ENCODE measurements at regions not wholly inside any gene's neighbourhood (a gene's known extent, or its start where the extent isn't known, plus 50 kb on each side); places are given as distances from the start of the nearest gene placed in this dataset.

GRCh38 chr5:118320121-118320520 is 668.2 kb downstream of the DTWD2 start:
- H3K27me3 ChIP-seq, result no peaks in the 10 kb centered on the region
- TF ChIP-seq POLR2A (IDR thresholded peaks at IDR 0.05) (no peak), POLR2AphosphoS5 (IDR thresholded peaks at IDR 0.05) (no peak), CTCF (IDR thresholded peaks at IDR 0.05) (no peak), EP300 (IDR thresholded peaks at IDR 0.05) (no peak)
- no peak overlapping the region for H3K27ac ChIP-seq
- ATAC-seq, result no peak
- H3K4me1 ChIP-seq, result no peaks in the 10 kb centered on the region
- WGBS, 2 donors (ENCODE audit: low coverage in 1 of 2), result 94% methylated on average over 3 of the region's 4 CpGs
- no peaks in the 10 kb centered on the region for H3K36me3 ChIP-seq
- H3K9me3 ChIP-seq, result peaks cover 0 to 11% (median 0%) of the 10 kb centered on the region in 3 donors
- no peak overlapping the region for H3K4me3 ChIP-seq

GRCh38 chr5:118314931-118315330 is 673.4 kb downstream of the DTWD2 start:
- no peak for TF ChIP-seq POLR2A (IDR thresholded peaks at IDR 0.05)
- no peak for TF ChIP-seq POLR2AphosphoS5 (IDR thresholded peaks at IDR 0.05)
- no peak for TF ChIP-seq EP300 (IDR thresholded peaks at IDR 0.05)
- TF ChIP-seq CTCF (IDR thresholded peaks at IDR 0.05), result no peak
- H3K27me3 ChIP-seq, result no peaks in the 10 kb centered on the region
- ATAC-seq, result no peak
- no peaks in the 10 kb centered on the region for H3K9me3 ChIP-seq
- no peaks in the 10 kb centered on the region for H3K36me3 ChIP-seq
- H3K4me3 ChIP-seq, result no peak overlapping the region
- no peaks in the 10 kb centered on the region for H3K4me1 ChIP-seq
- H3K27ac ChIP-seq, result no peak overlapping the region
- 48 to 62% methylated on average over 3 of the region's 3 CpGs for WGBS, 2 donors (ENCODE audit: low coverage in 1 of 2)

GRCh38 chr5:118311103-118311819 is 677.1 kb downstream of the DTWD2 start:
- H3K27ac ChIP-seq, result no peak overlapping the region
- H3K4me3 ChIP-seq, result no peak overlapping the region
- 88 to 90% methylated on average over 5 of the region's 5 CpGs for WGBS, 2 donors (ENCODE audit: low coverage in 1 of 2)
- H3K36me3 ChIP-seq, result no peaks in the 10 kb centered on the region
- ATAC-seq, result no peak
- H3K9me3 ChIP-seq, result no peaks in the 10 kb centered on the region
- no peaks in the 10 kb centered on the region for H3K27me3 ChIP-seq
- no peaks in the 10 kb centered on the region for H3K4me1 ChIP-seq
- TF ChIP-seq CTCF (IDR thresholded peaks at IDR 0.05) (no peak), EP300 (IDR thresholded peaks at IDR 0.05) (no peak), POLR2AphosphoS5 (IDR thresholded peaks at IDR 0.05) (no peak), POLR2A (IDR thresholded peaks at IDR 0.05) (no peak)

- no peaks in the 10 kb centered on the region for H3K9me3 ChIP-seq
- H3K36me3 ChIP-seq, result no peaks in the 10 kb centered on the region
- WGBS, 2 donors (ENCODE audit: low coverage in 1 of 2), result 75 to 80% methylated on average over 3 of the region's 3 CpGs
- ATAC-seq, result no peak
- no peak overlapping the region for H3K4me3 ChIP-seq
- no peaks in the 10 kb centered on the region for H3K4me1 ChIP-seq
- no peak overlapping the region for H3K27ac ChIP-seq
- H3K27me3 ChIP-seq, result no peaks in the 10 kb centered on the region
- TF ChIP-seq POLR2AphosphoS5 (IDR thresholded peaks at IDR 0.05) (no peak), POLR2A (IDR thresholded peaks at IDR 0.05) (no peak), CTCF (IDR thresholded peaks at IDR 0.05) (no peak)
Measured at GRCh38 chr5:118310401-118310800, 677.9 kb downstream of the DTWD2 start.

GRCh38 chr5:118303296-118303695 is 685.1 kb downstream of the DTWD2 start:
- 90 to 97% methylated on average over 2 of the region's 2 CpGs for WGBS, 2 donors (ENCODE audit: low coverage in 1 of 2)
- no peak overlapping the region for H3K4me3 ChIP-seq
- no peaks in the 10 kb centered on the region for H3K9me3 ChIP-seq
- no peaks in the 10 kb centered on the region for H3K36me3 ChIP-seq
- TF ChIP-seq CTCF (IDR thresholded peaks at IDR 0.05) (no peak), POLR2AphosphoS5 (IDR thresholded peaks at IDR 0.05) (no peak), POLR2A (IDR thresholded peaks at IDR 0.05) (no peak), EP300 (IDR thresholded peaks at IDR 0.05) (no peak)
- no peaks in the 10 kb centered on the region for H3K27me3 ChIP-seq
- ATAC-seq, result no peak
- no peaks in the 10 kb centered on the region for H3K4me1 ChIP-seq
- no peak overlapping the region for H3K27ac ChIP-seq
